Astrocyte (in vitro differentiated cells and primary cell): ENCODE measurements at regions not wholly inside any gene's neighbourhood (a gene's known extent, or its start where the extent isn't known, plus 50 kb on each side); places are given as distances from the start of the nearest gene placed in this dataset.

Experiments used
- DNase-seq: peaks from one replicate; pipeline ENCODE4 v3.0.0-alpha.2; 2010; ENCODE audit warnings: low read depth
- FAIRE-seq: peaks from 2 replicates; lab custom pipeline; 2011; peaks lifted over from hg19 to GRCh38; lab: Jason Lieb, UNC
- H2AFZ ChIP-seq: 2 replicates; pipeline ENCODE4 v1.6.0; 2012; ENCODE audit warnings: low read depth, low read length, inconsistent platforms
- H3K27ac ChIP-seq: 2 replicates; pipeline ENCODE4 v1.5.1; 2011; ENCODE audit warnings: low read depth, low read length, inconsistent platforms
- H3K27me3 ChIP-seq: 2 replicates; pipeline ENCODE4 v1.6.0; 2011; ENCODE audit warnings: low read length, inconsistent platforms; ENCODE audit not compliant: insufficient read depth
- H3K36me3 ChIP-seq: 2 replicates; pipeline ENCODE4 v1.5.1; 2011; ENCODE audit warnings: low read length, inconsistent platforms; ENCODE audit not compliant: insufficient read depth
- H3K4me1 ChIP-seq: 2 replicates; pipeline ENCODE4 v1.5.1; 2011; ENCODE audit warnings: low read length, inconsistent platforms; ENCODE audit not compliant: insufficient read depth
- H3K4me2 ChIP-seq: 2 replicates; pipeline ENCODE4 v1.6.0; 2012; ENCODE audit warnings: low read length, inconsistent platforms
- H3K4me3 ChIP-seq: 2 replicates; pipeline ENCODE4 v1.5.1; 2011; ENCODE audit warnings: low read depth, mild to moderate bottlenecking, low read length, inconsistent platforms; ENCODE audit not compliant: insufficient read depth
- H3K79me2 ChIP-seq: 2 replicates; pipeline ENCODE4 v1.6.0; 2012; ENCODE audit warnings: mild to moderate bottlenecking, low read length, inconsistent platforms; ENCODE audit not compliant: insufficient read depth
- H3K9ac ChIP-seq: 2 replicates; pipeline ENCODE4 v1.6.0; 2012; ENCODE audit warnings: mild to moderate bottlenecking, low read length, inconsistent platforms
- H3K9me3 ChIP-seq: 2 replicates; pipeline ENCODE4 v1.5.1; 2012; ENCODE audit warnings: low read depth, mild to moderate bottlenecking, low read length, inconsistent platforms; ENCODE audit not compliant: insufficient read depth
- H4K20me1 ChIP-seq: 2 replicates; pipeline ENCODE4 v1.6.0; 2012; ENCODE audit warnings: low read length, inconsistent platforms; ENCODE audit not compliant: insufficient read depth
- H3K27ac Mint-ChIP-seq: one replicate; pipeline ENCODE4 v1.8.0; 2021; ENCODE audit warnings: mild to moderate bottlenecking, mixed read lengths; ENCODE audit not compliant: unreplicated experiment
- H3K27me3 Mint-ChIP-seq: one replicate; pipeline ENCODE4 v1.8.0; 2021; ENCODE audit warnings: low read depth, mixed read lengths; ENCODE audit not compliant: unreplicated experiment
- H3K36me3 Mint-ChIP-seq: one replicate; pipeline ENCODE4 v1.8.0; 2021; ENCODE audit warnings: low read depth, mixed read lengths; ENCODE audit not compliant: unreplicated experiment
- H3K4me1 Mint-ChIP-seq: one replicate; pipeline ENCODE4 v1.8.0; 2021; ENCODE audit warnings: low read depth, mixed read lengths; ENCODE audit not compliant: unreplicated experiment
- H3K4me3 Mint-ChIP-seq: one replicate; pipeline ENCODE4 v1.8.0; 2021; ENCODE audit warnings: mild to moderate bottlenecking, moderate library complexity, mixed read lengths; ENCODE audit not compliant: unreplicated experiment
- H3K9me3 Mint-ChIP-seq: one replicate; pipeline ENCODE4 v1.8.0; 2021; ENCODE audit warnings: mild to moderate bottlenecking, mixed read lengths; ENCODE audit not compliant: unreplicated experiment
- CTCF ChIP-seq: IDR thresholded peaks from 2 replicates; pipeline ENCODE4 v1.5.1; 2011; ENCODE audit warnings: low read depth, mild to moderate bottlenecking, inconsistent platforms, low read length, moderate library complexity; ENCODE audit not compliant: insufficient read depth
- EZH2 ChIP-seq: IDR thresholded peaks from 2 replicates; pipeline ENCODE4 v1.6.1; 2012; ENCODE audit warnings: mild to moderate bottlenecking, low read length, inconsistent platforms; ENCODE audit not compliant: insufficient read depth

GRCh38 chr16:20241321-20241720 lies 86.0 kb downstream of the GP2 start:
- H3K36me3 Mint-ChIP-seq = no peaks in the 10 kb centered on the region
- TF ChIP-seq EZH2 (no peak), CTCF (no peak)
- no peak overlapping the region for H3K27ac Mint-ChIP-seq
- no peak overlapping the region for H3K27ac ChIP-seq
- H3K27me3 ChIP-seq = no peaks in the 10 kb centered on the region
- peaks cover 17% of the 10 kb centered on the region for H3K4me1 Mint-ChIP-seq
- H3K4me2 ChIP-seq = no peak overlapping the region
- peaks cover 23% of the 10 kb centered on the region for H3K27me3 Mint-ChIP-seq
- no peaks in the 10 kb centered on the region for H3K4me1 ChIP-seq
- peaks cover 2% of the 10 kb centered on the region for H3K9me3 Mint-ChIP-seq
- no peak overlapping the region for H3K4me3 Mint-ChIP-seq
- no peaks in the 10 kb centered on the region for H3K36me3 ChIP-seq
- H4K20me1 ChIP-seq = no peaks in the 10 kb centered on the region
- no peak overlapping the region for H2AFZ ChIP-seq
- FAIRE-seq = no peak
- H3K4me3 ChIP-seq = no peak overlapping the region
- H3K9ac ChIP-seq = no peak overlapping the region
- H3K9me3 ChIP-seq = peaks cover 3% of the 10 kb centered on the region
- no peak for DNase-seq
- H3K79me2 ChIP-seq = no peaks in the 10 kb centered on the region

- Histone ChIP-seq H2AFZ (no peak overlapping the region), H3K79me2 (no peaks in the 10 kb centered on the region), H3K36me3 (no peaks in the 10 kb centered on the region), H3K4me2 (no peak overlapping the region), H3K9ac (no peak overlapping the region), H3K27me3 (no peaks in the 10 kb centered on the region), H3K4me1 (no peaks in the 10 kb centered on the region), H3K27ac (no peak overlapping the region), H3K9me3 (peaks cover 3% of the 10 kb centered on the region), H3K4me3 (no peak overlapping the region), H4K20me1 (no peaks in the 10 kb centered on the region)
- DNase-seq = no peak
- Mint-ChIP-seq H3K27ac (no peak overlapping the region), H3K4me1 (peaks cover 8% of the 10 kb centered on the region), H3K4me3 (no peak overlapping the region), H3K9me3 (peaks cover 2% of the 10 kb centered on the region), H3K27me3 (peaks cover 54% of the 10 kb centered on the region), H3K36me3 (no peaks in the 10 kb centered on the region)
- TF ChIP-seq EZH2 (no peak), CTCF (no peak)
- no peak for FAIRE-seq
Observed at GRCh38 chr16:20236579-20237289, 90.6 kb downstream of the GP2 start.

- Histone ChIP-seq H4K20me1 (no peaks in the 10 kb centered on the region), H3K79me2 (no peaks in the 10 kb centered on the region), H3K4me2 (no peak overlapping the region), H3K27me3 (no peaks in the 10 kb centered on the region), H3K36me3 (no peaks in the 10 kb centered on the region), H3K27ac (no peak overlapping the region), H2AFZ (no peak overlapping the region), H3K4me1 (no peaks in the 10 kb centered on the region), H3K9me3 (no peaks in the 10 kb centered on the region), H3K4me3 (no peak overlapping the region), H3K9ac (no peak overlapping the region)
- Mint-ChIP-seq H3K27me3 (peaks cover 24% of the 10 kb centered on the region), H3K4me1 (no peaks in the 10 kb centered on the region), H3K27ac (no peak overlapping the region), H3K9me3 (no peaks in the 10 kb centered on the region), H3K36me3 (no peaks in the 10 kb centered on the region), H3K4me3 (no peak overlapping the region)
- TF ChIP-seq CTCF (no peak), EZH2 (no peak)
- FAIRE-seq (no peak), DNase-seq (no peak)
Observed at GRCh38 chr16:20225228-20225733, 102.0 kb downstream of the GP2 start.
